ENCODE measurements at regions not wholly inside any gene's neighbourhood (a gene's known extent, or its start where the extent isn't known, plus 50 kb on each side); places are given as distances from the start of the nearest gene placed in this dataset.

GRCh38 chr2:173544641-173545363 lies 190.1 kb downstream of the CDCA7 start:
- DNase-seq = no peak
- Histone ChIP-seq H3K27ac (no peak overlapping the region), H3K36me3 (no peaks in the 10 kb centered on the region), H3K4me3 (no peak overlapping the region), H3K4me1 (no peaks in the 10 kb centered on the region), H3K27me3 (no peaks in the 10 kb centered on the region), H3K9me3 (no peaks in the 10 kb centered on the region)
- TF ChIP-seq CTCF (IDR thresholded peaks at IDR 0.05) (no peak), POLR2A (IDR thresholded peaks at IDR 0.05) (no peak)
- WGBS, 2 donors = 69 to 80% methylated on average over 6 of the region's 6 CpGs
- intact Hi-C loops (cut with DNase I) = no loop called here

- Histone ChIP-seq H3K4me1 (no peaks in the 10 kb centered on the region), H3K4me3 (no peak overlapping the region), H3K9me3 (no peaks in the 10 kb centered on the region), H3K36me3 (no peaks in the 10 kb centered on the region), H3K27ac (no peak overlapping the region), H3K27me3 (no peaks in the 10 kb centered on the region)
- WGBS, 2 donors = 67 to 78% methylated on average over 3 of the region's 3 CpGs
- DNase-seq = no peak
- TF ChIP-seq POLR2A (IDR thresholded peaks at IDR 0.05) (no peak), CTCF (IDR thresholded peaks at IDR 0.05) (no peak)
- intact Hi-C loops (cut with DNase I) = no loop called here
These were observed 190.7 kb downstream of the CDCA7 start for GRCh38 chr2:173545364-173545763.

- TF ChIP-seq POLR2A (IDR thresholded peaks at IDR 0.05) = no peak
- no peak for TF ChIP-seq CTCF (IDR thresholded peaks at IDR 0.05)
- Histone ChIP-seq H3K4me3 (no peak overlapping the region), H3K9me3 (no peaks in the 10 kb centered on the region), H3K36me3 (no peaks in the 10 kb centered on the region), H3K4me1 (no peaks in the 10 kb centered on the region), H3K27ac (no peak overlapping the region), H3K27me3 (no peaks in the 10 kb centered on the region)
- no peak for DNase-seq
- intact Hi-C loops (cut with DNase I) = no loop called here
- WGBS, 2 donors = 87 to 90% methylated on average over 6 of the region's 6 CpGs
These were observed 192.8 kb downstream of the CDCA7 start for GRCh38 chr2:173547499-173547898.

GRCh38 chr2:173550143-173550542 lies 195.5 kb downstream of the CDCA7 start:
- TF ChIP-seq CTCF (IDR thresholded peaks at IDR 0.05) (no peak), POLR2A (IDR thresholded peaks at IDR 0.05) (no peak)
- no peak overlapping the region for H3K4me3 ChIP-seq
- intact Hi-C loops (cut with DNase I) = no loop called here
- no peak overlapping the region for H3K27ac ChIP-seq
- no peaks in the 10 kb centered on the region for H3K9me3 ChIP-seq
- H3K27me3 ChIP-seq = no peaks in the 10 kb centered on the region
- H3K36me3 ChIP-seq = no peaks in the 10 kb centered on the region
- H3K4me1 ChIP-seq = no peaks in the 10 kb centered on the region
- DNase-seq = no peak
- 33 to 61% methylated on average over 1 of the region's 1 CpG for WGBS, 2 donors

GRCh38 chr2:173552531-173552930 lies 197.9 kb downstream of the CDCA7 start:
- peaks cover 0 to 4% (median 0%) of the 10 kb centered on the region in 4 donors for H3K27me3 ChIP-seq
- 57 to 67% methylated on average over 3 of the region's 3 CpGs for WGBS, 2 donors
- H3K4me1 ChIP-seq = peaks cover 0 to 6% (median 0%) of the 10 kb centered on the region in 3 donors
- no peaks in the 10 kb centered on the region for H3K36me3 ChIP-seq
- no peak overlapping the region for H3K4me3 ChIP-seq
- H3K9me3 ChIP-seq = no peaks in the 10 kb centered on the region
- DNase-seq = no peak
- intact Hi-C loops (cut with DNase I) = no loop called here
- no peak for TF ChIP-seq POLR2A (IDR thresholded peaks at IDR 0.05)
- no peak for TF ChIP-seq CTCF (IDR thresholded peaks at IDR 0.05)
- no peak overlapping the region for H3K27ac ChIP-seq
